GM11168 (cell line): ENCODE measurements at regions not wholly inside any gene's neighbourhood (a gene's known extent, or its start where the extent isn't known, plus 50 kb on each side); places are given as distances from the start of the nearest gene placed in this dataset.
"Not testable (repeated sequence)": the region's sequence is repeated elsewhere in the genome, so short reads cannot be mapped to it uniquely, and the experiment has no call there.

ENCODE experiments used
- in situ Hi-C: fragments of 300-500 bp; cut with MboI; formaldehyde crosslinking; loops from one replicate; pipeline ENCODE4 v1.12.0; 2022; ENCODE audit warnings: low sequenced_read_pairs; ENCODE audit not compliant: unreplicated experiment

DNA sequence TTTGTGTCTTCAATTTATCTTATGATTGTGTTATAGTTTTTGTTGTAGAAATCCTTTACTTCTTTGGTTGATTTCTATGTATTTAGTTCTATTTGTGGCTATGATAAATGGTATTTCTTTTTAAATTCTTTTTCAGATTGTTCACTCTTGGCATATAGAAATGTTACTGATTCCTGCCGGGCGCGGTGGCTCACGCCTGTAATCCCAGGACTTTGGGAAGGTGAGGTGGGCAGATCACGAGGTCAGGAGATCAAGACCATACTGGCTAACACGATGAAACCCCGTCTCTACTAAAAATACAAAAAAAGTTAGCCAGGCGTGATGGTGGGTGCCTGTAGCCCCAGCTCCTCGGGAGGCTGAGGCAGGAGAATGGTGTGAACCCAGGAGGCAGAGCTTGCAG lies 158.6 kb upstream of the TPTE start:
- in situ Hi-C loops = loop anchor here (10.0 kb wide), 1 partner anchor 662 kb away; no protein-coding TSS in a partner anchor

DNA sequence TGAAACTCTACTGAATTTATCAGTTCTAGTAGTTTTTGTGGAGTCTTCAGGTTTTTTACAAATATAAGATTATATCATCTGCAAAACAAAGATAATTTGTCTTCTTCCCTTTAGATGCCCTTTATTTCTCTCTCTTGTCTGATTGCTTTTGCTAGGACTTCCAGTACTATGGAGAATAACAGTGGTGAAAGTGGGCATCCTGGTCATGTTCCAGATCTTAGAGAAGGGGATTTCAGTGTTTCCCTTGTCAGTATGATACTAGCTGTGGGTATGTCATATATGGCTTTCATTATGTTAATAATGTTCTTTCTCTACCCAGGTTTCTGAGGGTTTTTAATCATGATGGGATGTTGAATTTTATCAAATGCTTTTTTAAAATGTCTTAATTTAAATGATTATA lies 158.1 kb upstream of the TPTE start:
- in situ Hi-C loops = loop anchor here (10.0 kb wide), 1 partner anchor 661 kb away; no protein-coding TSS in a partner anchor

DNA sequence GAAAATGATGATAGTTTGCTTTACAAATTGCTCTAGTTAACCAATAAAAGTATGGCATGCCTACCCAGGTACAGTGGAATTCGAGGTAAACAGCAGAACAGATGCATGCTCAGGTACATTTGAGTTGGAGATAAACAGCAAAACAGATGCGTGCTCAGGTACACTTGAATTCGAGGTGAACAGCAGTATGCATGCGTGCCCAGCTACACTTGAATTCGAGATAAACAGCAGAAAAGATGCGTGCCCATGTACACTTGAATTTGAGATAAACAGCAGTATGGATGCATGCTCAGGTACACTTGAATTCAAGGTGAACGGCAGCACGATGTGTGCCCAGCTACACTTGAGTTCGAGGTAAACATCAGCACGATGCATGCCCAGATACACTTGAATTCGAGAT lies 155.2 kb upstream of the TPTE start:
- in situ Hi-C loops = loop anchor here (10.0 kb wide), 1 partner anchor 659 kb away; no protein-coding TSS in a partner anchor

DNA sequence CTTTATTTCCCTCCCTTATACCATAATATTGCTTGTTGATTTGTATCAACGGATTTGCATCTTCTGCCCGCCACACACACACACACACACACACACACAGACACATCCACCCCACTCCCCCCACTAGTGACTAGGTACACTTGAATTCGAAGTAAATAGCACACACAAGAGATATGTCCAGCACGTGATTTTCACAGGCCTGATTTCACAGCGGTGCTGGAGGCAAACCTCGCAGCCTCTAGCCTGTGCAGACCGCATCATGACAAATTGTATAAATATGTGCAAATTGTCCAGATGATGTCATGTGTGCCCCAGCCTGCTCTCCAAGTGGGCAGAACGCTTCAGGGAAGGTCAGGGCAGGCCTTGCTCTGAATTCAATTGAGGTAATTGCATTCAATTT lies 153.8 kb upstream of the TPTE start:
- in situ Hi-C loops = loop anchor here (10.0 kb wide), 1 partner anchor 657 kb away; no protein-coding TSS in a partner anchor

DNA sequence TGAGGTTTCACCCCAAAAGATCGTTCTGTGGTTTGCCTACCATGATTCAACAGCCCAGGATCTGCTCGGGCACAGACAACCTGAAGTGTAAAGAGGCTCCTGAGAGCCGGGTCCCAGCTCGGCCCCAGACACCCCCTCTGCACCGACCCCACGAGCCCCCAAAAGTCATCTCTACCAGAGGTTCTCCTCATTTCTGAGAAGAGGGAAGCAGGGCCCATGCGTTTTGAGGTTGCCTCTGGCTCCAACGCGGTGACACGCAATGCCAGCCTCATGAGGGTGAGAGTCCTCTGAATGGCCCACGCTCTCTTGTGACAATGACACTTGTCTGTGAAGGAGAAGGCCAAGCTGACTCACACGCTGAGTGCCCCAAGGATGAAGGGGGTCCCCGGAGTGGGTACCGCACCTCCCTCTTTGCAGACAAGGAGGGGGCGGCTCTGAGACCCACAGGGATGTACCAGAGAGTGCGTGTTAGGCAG lies 153.0 kb upstream of the TPTE start:
- in situ Hi-C loops = loop anchor here (10.0 kb wide), 1 partner anchor 656 kb away; no protein-coding TSS in a partner anchor

DNA sequence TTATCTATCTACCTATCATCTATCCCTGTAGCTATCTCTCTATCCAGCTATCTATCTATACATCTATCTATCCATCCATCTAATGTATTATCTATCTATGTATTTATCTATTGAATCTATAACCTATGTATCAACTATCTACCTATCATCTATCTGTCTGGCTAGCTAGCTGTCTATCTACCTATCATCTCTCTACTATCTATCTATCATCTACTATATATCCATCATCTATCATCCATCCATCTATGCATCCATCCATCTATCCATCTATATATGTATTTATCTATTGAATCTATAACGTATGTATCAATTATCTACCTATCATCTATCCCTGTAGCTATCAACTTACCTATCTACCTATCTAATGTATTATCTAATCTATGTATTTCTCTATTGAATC lies 152.1 kb upstream of the TPTE start:
- in situ Hi-C loops = loop anchor here (10.0 kb wide), 1 partner anchor 656 kb away; no protein-coding TSS in a partner anchor

DNA sequence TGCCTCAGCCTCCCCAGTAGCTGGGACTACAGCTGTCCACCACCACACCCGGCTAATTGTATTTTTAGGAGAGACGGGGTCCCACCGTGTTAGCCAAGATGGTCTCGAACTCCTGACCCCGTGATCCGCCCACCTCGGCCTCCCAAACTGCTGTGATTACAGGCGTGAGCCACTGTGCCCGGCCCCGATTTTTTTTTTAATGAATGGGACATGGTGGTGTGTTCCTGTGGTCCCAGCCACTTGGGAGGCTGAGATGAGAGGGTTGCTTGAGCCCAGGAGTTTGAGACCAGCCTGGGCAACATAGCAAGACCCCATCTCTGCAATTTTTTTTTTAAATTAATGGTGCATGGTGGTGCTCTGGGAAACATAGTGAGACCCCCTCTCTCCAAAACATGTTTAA lies 143.6 kb upstream of the TPTE start:
- in situ Hi-C loops = not testable (repeated sequence)

DNA sequence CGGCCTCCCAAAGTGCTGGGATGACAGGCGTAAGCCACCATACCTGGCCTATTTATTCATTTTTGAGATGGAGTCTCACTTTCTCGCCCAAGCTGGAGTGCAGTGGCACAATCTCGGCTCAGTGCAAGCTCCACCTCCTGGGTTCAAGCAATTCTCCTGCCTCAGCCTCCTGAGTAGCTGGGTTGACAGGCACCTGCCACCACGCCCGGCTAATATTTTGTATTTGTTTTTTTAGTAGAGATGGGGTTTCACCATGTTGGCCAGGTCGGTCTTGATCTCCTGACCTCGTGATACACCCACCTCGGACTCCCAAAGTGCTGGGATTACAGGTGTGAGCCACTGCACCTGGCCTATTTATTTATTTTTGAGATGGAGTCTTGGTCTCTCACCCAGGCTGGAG lies 141.6 kb upstream of the TPTE start:
- in situ Hi-C loops = loop anchor here (5.0 kb wide), 1 partner anchor 652 kb away; no protein-coding TSS in a partner anchor

DNA sequence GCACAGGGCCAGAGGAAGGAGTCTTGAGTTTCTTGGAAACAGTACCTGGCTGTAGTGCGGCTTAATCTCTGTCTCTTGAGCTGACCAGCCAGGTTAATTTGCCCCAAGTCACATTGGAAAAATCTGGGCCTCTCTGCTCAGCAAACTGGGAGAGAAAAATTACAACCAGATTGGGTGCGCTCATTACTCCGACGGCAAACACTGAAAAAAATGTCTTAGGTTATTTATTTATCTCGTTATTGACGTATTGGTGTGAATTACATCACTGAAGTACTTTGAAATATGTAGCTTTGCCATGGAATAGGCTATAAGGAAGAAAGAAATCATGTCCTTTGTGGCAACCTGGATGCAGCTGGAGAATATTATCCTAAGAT lies 139.7 kb upstream of the TPTE start:
- in situ Hi-C loops = loop anchor here (5.0 kb wide), 1 partner anchor 651 kb away; no protein-coding TSS in a partner anchor

DNA sequence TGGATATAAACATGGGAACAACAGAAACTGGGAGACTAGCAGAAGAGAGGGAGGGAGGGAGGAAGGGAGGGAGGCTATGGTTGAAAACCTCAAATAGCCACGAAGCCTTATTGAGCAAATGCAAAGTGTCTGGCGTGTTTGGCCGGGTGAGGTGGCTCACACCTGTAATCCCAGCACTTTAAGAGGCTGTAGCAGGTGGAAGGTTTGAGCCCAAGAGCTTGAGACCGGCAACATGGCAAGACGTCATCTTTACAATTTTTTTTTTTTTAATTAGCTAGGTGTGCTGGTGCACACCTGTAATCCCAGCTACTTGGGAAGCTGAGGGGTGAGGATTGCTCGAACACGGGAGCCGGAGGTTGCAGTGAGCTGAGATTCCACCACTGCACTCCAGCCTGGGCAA lies 139.2 kb upstream of the TPTE start:
- in situ Hi-C loops = loop anchor here (5.0 kb wide), 1 partner anchor 650 kb away; no protein-coding TSS in a partner anchor

DNA sequence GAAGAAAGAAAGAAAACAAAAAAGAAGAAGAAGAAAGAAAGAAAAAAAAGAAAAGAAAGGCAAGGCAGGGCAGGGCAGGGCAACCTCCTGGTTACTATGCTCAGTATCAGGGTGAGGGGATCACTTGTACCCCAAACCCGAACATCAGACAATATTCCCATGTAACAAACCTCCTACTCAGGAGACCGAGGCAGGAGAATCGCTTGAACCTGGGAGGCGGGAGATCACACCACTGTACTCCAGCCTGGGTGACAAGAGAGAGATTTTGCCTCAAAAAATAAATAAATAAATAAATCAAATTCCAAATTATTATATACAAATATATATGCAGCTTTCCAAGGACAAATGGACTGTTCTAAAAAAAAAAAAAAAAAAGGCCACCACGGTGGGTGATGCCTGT lies 138.8 kb upstream of the TPTE start:
- in situ Hi-C loops = loop anchor here (5.0 kb wide), 1 partner anchor 650 kb away; no protein-coding TSS in a partner anchor

DNA sequence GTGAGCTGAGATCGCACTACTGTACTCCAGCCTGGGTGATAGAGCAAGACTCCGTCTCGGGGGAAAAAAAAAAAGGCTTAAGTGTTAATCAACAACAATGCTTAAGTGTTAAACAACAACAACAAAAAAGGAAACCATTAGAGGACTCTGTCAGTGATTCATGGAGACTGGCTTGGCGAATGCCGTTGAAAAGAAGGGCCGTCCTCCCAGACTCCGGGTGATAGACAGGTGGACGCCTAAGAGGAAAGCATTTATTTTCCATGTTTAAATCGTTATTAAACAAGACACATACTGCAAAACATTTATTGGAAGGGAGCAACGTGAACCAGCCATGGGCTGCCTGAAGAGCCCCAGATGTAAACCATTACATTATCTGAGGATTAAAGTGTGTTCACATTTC lies 137.8 kb upstream of the TPTE start:
- in situ Hi-C loops = loop anchor here (5.0 kb wide), 1 partner anchor 649 kb away; no protein-coding TSS in a partner anchor

DNA sequence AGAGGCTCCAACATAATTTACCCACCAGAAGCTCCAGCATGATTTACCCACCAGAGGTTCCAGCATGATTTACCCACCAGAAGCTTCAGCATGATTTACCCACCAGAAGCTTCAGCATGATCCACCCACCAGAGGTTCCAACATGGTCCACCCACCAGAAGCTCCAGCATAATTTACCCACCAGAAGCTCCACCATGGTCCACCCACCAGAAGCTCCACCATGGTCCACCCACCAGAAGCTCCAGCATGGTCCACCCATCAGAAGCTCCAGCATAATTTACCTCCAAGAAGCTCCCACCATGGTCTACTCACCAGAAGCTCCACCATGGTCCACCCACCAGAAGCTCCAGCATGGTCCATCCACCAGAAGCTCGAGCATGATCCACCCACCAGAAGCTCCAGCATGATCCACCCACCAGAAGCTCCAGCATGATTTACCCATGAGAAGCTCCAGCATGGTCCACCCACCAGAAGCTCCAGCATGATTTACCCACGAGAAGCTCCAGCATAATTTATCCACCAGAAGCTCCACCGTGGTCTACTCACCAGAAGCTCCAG lies 137.0 kb upstream of the TPTE start:
- in situ Hi-C loops = loop anchor here (5.0 kb wide), 1 partner anchor 648 kb away; no protein-coding TSS in a partner anchor

DNA sequence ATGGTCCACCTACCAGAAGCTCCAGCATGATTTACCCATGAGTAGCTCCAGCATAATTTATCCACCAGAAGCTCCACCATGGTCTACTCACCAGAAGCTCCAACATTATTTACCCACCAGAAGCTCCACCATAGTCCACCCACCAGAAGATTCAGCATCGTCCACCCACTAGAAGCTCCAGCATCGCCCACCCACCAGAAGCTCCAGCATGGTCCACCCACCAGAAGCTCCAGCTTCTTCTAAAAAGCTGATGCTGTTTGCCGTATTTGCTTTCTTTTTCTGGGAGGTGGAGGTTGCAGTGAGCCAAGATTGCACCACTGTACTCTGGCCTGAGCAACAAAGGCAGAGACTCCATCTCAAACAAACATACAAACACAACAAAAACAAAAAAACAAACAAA lies 136.2 kb upstream of the TPTE start:
- in situ Hi-C loops = not testable (repeated sequence)

DNA sequence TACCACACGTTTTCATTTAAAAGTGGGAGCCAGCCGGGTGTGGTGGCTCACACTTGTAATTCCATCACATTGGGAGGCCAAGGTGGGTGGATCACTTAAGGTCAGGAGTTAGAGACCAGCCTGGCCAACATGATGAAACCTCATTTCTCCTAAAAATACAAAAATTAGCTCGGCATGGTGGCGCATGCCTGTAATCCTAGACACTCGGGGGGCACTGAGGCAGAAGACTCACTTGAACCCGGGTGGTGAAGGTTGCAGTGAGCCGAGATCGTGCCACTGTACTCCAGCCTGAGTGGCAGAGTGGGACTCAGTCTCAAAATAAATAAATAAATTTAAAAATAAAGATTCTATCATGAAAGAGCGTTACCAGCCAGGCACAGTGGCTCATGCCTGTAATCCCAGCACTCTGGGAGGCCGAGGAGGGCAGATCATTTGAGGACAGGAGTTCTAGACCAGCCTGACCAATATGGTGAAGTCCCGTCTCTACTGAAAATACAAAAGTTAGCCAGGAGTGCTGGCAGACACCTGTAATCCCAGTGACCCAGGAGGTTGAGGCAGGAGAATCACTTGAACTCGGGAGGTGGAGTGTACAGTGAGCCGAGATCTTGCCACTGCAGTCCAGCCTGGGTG lies 135.4 kb upstream of the TPTE start:
- in situ Hi-C loops = not testable (repeated sequence)

DNA sequence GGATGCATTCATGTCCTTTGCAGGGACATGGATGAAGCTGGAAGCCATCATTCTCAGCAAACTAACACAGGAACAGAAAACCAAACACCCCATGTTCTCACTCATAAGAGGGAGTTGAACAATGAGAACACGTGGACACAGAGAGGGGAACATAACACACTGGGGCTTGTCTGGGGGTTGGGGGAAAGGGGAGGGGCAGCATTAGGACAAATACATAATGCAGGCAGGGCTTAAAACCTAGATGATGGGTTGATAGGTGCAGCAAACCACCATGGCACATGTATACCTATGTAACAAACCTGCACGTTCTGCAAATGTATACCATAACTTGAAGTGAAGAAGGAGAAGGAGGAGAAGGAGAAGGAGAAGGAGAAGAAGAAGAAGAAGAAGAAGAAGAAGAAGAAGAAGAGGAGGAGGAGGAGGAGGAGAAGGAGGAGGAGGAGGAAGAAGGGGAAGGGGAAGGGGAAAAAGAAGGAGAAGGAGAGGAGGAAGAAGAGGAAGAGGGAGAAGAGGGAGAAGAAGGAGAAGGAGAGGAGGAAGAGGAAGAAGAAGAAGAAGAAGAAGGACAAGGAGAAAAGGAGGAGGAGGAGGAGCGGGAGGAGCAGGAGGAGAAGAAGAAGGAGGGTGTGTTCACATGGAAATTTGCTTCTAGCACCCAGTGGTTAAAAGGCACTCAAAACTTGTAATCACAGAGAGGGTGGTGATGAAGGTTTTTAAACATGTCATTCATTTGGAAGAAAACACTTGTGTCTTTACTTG lies 133.5 kb upstream of the TPTE start:
- in situ Hi-C loops = not testable (repeated sequence)

DNA sequence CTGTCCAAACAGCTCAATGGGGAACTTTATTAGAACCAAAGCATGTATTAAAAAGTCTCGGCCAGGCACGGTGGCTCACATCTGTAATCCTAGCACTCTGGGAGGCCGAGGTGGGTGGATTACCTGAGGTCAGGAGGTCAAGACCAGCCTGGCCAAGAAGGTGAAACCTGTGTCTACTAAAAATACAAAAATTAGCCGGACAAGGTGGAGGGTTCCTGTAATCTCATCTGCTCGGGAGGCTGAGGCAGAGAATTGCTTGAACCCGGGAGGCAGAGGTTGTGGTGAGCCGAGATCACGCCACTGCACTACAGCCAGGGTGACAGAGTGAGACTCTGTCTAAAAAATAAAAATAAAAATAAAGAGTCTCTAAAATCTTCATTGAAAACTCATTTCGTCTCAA lies 132.8 kb upstream of the TPTE start:
- in situ Hi-C loops = not testable (repeated sequence)

DNA sequence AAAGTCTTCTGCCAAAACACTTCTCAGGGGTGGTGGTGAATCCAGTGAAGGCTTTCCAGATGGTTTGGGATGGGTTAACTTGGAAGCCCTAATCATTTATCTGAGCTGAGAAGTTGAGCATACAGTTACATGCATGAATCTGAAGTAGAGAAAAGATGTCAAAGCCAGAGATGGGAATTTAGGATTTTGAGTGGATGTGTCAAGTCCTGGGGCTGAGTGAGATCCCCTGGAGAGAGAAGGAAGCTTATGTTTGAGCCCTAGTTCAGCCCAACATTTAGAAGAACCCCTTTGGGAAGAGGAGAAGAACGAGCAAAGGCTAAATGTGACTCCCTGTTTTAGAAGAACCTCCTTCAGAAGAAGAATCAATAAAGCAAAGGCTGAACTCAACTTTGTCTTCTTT lies 129.1 kb upstream of the TPTE start:
- in situ Hi-C loops = not testable (repeated sequence)

DNA sequence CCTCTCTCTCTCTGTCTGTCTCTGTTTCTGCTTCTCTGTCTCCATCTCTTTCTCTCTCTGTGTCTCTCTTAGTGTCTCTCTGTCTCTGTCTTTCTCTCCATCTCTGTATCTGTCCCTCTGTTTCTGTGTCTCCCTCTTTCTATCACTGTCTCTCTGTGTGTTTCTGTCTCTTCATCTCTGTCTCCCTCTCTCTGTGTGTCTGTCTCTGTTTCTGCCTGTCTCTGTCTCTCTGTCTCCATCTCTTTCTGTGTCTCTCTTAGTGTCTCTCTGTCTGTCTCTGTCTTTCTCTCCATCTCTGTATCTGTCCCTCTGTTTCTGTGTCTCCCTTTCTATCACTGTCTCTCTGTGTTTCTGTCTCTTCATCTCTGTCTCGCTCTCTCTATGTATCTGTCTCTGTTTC lies 125.4 kb upstream of the TPTE start:
- in situ Hi-C loops = not testable (repeated sequence)

DNA sequence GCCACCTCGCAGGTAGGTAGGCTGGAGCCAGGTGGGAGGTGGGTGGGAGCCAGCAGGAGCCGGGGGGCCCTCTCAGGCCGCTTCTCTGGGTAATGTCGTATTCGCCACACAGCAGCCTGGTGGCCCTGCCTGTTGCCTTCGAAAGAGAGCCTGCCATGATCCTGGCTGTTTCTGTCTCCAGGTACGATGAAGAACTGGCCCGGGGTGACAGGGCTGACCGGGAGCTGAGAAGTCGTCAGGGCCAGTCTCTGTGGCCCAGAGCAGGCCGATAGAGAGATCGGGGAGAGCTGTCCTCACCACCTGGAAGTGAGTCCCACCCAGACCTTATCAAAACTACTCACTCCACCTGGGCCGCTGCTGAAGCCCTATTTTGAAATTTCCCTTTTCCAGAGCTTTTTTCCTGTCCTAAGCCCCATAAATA lies 123.9 kb upstream of the TPTE start:
- in situ Hi-C loops = not testable (repeated sequence)
